ENCODE measurements at regions not wholly inside any gene's neighbourhood (a gene's known extent, or its start where the extent isn't known, plus 50 kb on each side); places are given as distances from the start of the nearest gene placed in this dataset.

GRCh38 chr2:126059379-126059778, 596.6 kb upstream of the GYPC start:
- TF ChIP-seq POLR2A (IDR thresholded peaks at IDR 0.05) (no peak), POLR2AphosphoS5 (IDR thresholded peaks at IDR 0.05) (no peak)
